ENCODE measurements at regions not wholly inside any gene's neighbourhood (a gene's known extent, or its start where the extent isn't known, plus 50 kb on each side); places are given as distances from the start of the nearest gene placed in this dataset.

DNA sequence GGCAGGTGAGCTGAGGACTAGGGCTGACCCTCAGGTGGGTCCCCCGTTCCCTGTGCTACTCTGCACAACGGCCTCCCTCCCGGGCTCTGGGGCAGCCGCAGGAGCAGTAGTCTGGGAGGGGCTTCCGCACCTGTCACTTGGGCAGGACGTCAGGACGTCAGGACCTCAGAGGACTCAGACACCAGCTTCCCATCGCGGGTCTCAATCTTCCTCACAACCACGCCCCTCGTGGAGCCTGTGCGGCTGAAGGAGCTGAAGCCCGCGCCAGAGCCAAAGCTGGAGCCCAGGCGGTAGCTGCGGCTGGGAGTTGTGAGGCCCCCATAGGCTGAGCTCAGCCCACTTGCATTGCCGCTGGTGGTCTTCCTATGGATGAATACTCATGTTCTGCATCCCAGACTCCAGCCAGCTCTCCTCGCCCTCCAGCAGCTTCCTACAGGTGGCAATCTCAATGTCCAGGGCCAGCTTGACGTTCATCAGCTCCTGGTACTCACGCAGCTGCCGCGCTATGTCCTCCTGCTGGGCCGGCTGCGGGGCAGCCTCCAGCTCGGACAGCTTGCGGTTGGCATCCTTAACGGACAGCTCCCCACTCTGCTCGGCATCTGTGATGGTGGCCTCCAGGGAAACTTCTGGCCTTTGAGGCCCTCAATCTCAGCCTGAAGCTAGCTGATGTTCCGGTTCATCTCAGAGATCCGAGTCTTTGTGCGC lies 381.4 kb upstream of the RGMB start:
- TF ChIP-seq SIN3A (IDR thresholded peaks at IDR 0.05; ENCODE audit: borderline replicate concordance, insufficient read depth, low read length) = no peak

DNA sequence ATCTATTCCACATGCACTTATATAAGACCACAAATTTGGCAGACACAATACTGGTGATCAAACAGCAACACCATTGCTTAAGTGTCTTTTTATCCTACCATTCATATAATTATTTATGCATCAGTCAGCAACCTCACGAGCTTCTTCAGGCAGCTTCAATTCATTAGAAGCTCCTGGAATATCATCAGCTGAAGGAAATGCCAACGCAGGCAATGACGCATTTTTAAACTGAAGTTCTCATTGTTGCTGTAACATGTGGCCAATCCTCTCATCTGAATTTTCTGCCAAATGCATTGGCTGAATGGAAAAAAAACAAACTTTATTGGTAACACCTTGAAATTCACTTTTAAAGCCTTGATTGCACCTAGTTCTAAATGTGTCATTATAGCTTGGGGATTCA lies 376.4 kb upstream of the RGMB start:
- TF ChIP-seq FOXP2 (optimal IDR thresholded peaks at IDR 0.05; ENCODE audit: borderline replicate concordance, extremely low read depth, extremely low read length, insufficient read depth) (no peak), SIN3A (IDR thresholded peaks at IDR 0.05; ENCODE audit: borderline replicate concordance, insufficient read depth, low read length) (no peak), TAF1 (IDR thresholded peaks at IDR 0.05; ENCODE audit: borderline replicate concordance, insufficient read depth, low read length) (no peak), POLR2AphosphoS5 (IDR thresholded peaks at IDR 0.05; ENCODE audit: low read depth, low read length) (no peak)
- TF ChIP-seq, protein P1, sequence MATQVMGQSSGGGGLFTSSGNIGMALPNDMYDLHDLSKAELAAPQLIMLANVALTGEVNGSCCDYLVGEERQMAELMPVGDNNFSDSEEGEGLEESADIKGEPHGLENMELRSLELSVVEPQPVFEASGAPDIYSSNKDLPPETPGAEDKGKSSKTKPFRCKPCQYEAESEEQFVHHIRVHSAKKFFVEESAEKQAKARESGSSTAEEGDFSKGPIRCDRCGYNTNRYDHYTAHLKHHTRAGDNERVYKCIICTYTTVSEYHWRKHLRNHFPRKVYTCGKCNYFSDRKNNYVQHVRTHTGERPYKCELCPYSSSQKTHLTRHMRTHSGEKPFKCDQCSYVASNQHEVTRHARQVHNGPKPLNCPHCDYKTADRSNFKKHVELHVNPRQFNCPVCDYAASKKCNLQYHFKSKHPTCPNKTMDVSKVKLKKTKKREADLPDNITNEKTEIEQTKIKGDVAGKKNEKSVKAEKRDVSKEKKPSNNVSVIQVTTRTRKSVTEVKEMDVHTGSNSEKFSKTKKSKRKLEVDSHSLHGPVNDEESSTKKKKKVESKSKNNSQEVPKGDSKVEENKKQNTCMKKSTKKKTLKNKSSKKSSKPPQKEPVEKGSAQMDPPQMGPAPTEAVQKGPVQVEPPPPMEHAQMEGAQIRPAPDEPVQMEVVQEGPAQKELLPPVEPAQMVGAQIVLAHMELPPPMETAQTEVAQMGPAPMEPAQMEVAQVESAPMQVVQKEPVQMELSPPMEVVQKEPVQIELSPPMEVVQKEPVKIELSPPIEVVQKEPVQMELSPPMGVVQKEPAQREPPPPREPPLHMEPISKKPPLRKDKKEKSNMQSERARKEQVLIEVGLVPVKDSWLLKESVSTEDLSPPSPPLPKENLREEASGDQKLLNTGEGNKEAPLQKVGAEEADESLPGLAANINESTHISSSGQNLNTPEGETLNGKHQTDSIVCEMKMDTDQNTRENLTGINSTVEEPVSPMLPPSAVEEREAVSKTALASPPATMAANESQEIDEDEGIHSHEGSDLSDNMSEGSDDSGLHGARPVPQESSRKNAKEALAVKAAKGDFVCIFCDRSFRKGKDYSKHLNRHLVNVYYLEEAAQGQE (IDR thresholded peaks at IDR 0.05; ENCODE audit: insufficient read depth in 1 of 2, low read depth in 2 of 2, low read length in 2 of 2) = no peak

DNA sequence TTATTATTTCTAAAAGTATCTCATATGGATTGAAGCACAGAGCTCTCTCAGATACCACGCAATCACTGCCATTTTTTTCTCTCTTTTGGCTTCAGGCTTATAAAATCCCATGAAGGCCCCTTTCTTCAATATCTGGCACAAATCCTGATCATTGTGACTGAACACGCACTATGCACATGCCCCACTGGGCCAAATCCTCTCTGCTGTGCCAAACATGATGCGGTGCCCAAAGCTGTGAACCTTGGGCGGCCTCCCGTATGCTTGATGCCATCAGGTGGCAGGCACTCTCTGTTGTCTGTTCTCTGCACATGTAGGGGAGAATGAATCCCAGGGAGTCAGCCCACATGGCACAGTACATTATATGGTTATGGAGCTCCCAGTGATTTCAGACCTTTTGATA lies 375.0 kb upstream of the RGMB start:
- no peak for TF ChIP-seq TAF1 (IDR thresholded peaks at IDR 0.05; ENCODE audit: borderline replicate concordance, insufficient read depth, low read length)
- no peak for TF ChIP-seq SIN3A (IDR thresholded peaks at IDR 0.05; ENCODE audit: borderline replicate concordance, insufficient read depth, low read length)
- TF ChIP-seq FOXP2 (optimal IDR thresholded peaks at IDR 0.05; ENCODE audit: borderline replicate concordance, extremely low read depth, extremely low read length, insufficient read depth) = no peak
- TF ChIP-seq POLR2AphosphoS5 (IDR thresholded peaks at IDR 0.05; ENCODE audit: low read depth, low read length) = no peak
- TF ChIP-seq, protein P1 (IDR thresholded peaks at IDR 0.05; ENCODE audit: insufficient read depth in 1 of 2, low read depth in 2 of 2, low read length in 2 of 2) = no peak

DNA sequence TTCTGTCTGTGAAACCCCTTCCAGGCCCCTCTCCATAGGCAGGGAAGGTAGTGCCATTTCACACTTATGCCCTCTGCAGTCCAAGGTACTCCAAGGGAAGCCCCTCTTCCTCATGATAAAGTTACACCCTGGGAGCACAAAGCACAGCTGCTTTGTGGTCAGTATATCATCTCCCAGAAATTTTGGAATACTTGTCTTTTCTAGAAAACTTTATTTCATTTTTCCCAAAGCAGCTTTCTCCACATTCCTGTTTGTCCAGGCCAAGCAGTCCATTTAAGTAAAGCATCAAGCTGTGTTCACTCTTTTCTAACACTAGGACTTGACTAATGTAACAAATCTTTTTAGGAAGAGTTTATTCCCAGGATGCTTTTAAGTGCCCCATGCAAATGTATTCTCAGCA lies 371.8 kb upstream of the RGMB start:
- no peak for TF ChIP-seq POLR2AphosphoS5 (IDR thresholded peaks at IDR 0.05; ENCODE audit: low read depth, low read length)
- TF ChIP-seq SIN3A (IDR thresholded peaks at IDR 0.05; ENCODE audit: borderline replicate concordance, insufficient read depth, low read length) = no peak
- TF ChIP-seq TAF1 (IDR thresholded peaks at IDR 0.05; ENCODE audit: borderline replicate concordance, insufficient read depth, low read length) = no peak
- no peak for TF ChIP-seq FOXP2 (optimal IDR thresholded peaks at IDR 0.05; ENCODE audit: borderline replicate concordance, extremely low read depth, extremely low read length, insufficient read depth)
- TF ChIP-seq, protein P1 (IDR thresholded peaks at IDR 0.05; ENCODE audit: insufficient read depth in 1 of 2, low read depth in 2 of 2, low read length in 2 of 2) = no peak

DNA sequence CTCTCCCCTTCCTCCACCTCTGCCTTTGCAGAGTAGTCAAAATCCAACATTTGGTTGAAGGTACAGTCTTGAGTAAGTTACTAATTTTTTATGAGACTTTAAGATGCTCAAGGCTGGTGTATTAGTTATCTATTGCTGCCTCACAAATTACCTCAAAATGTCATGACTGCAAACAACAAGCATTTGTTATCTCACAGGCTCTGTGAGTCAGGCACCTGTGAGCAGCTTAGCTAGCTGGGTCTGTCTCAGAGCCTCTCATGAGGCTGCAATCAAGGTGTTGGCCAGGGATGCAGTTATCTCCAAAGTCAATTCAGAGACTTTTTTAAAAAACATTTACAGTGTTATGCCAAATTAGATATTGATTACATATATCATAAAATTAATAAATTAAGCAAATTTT lies 371.3 kb upstream of the RGMB start:
- TF ChIP-seq TAF1 (IDR thresholded peaks at IDR 0.05; ENCODE audit: borderline replicate concordance, insufficient read depth, low read length) (no peak), SIN3A (IDR thresholded peaks at IDR 0.05; ENCODE audit: borderline replicate concordance, insufficient read depth, low read length) (no peak), POLR2AphosphoS5 (IDR thresholded peaks at IDR 0.05; ENCODE audit: low read depth, low read length) (no peak), FOXP2 (optimal IDR thresholded peaks at IDR 0.05; ENCODE audit: borderline replicate concordance, extremely low read depth, extremely low read length, insufficient read depth) (no peak)
- TF ChIP-seq, protein P1 (IDR thresholded peaks at IDR 0.05; ENCODE audit: insufficient read depth in 1 of 2, low read depth in 2 of 2, low read length in 2 of 2) = no peak
